ENCODE measurements at regions not wholly inside any gene's neighbourhood (a gene's known extent, or its start where the extent isn't known, plus 50 kb on each side); places are given as distances from the start of the nearest gene placed in this dataset.

GRCh38 chrY:7944135-7944534, 1032.6 kb upstream of the AMELY start:
- in situ Hi-C loops (cut with MboI; ENCODE audit: low sequenced_read_pairs, unreplicated experiment), result no loop called here
- no peak for DNase-seq (ENCODE audit: low spot score)
- TF ChIP-seq, protein P1, sequence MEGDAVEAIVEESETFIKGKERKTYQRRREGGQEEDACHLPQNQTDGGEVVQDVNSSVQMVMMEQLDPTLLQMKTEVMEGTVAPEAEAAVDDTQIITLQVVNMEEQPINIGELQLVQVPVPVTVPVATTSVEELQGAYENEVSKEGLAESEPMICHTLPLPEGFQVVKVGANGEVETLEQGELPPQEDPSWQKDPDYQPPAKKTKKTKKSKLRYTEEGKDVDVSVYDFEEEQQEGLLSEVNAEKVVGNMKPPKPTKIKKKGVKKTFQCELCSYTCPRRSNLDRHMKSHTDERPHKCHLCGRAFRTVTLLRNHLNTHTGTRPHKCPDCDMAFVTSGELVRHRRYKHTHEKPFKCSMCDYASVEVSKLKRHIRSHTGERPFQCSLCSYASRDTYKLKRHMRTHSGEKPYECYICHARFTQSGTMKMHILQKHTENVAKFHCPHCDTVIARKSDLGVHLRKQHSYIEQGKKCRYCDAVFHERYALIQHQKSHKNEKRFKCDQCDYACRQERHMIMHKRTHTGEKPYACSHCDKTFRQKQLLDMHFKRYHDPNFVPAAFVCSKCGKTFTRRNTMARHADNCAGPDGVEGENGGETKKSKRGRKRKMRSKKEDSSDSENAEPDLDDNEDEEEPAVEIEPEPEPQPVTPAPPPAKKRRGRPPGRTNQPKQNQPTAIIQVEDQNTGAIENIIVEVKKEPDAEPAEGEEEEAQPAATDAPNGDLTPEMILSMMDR (IDR thresholded peaks at IDR 0.05; ENCODE audit: borderline replicate concordance, control extremely low read depth, extremely low read depth, insufficient read depth, missing control alignments), result no peak

- TF ChIP-seq, protein P1 (IDR thresholded peaks at IDR 0.05; ENCODE audit: borderline replicate concordance, control extremely low read depth, extremely low read depth, insufficient read depth, missing control alignments), result no peak
- no peak for DNase-seq (ENCODE audit: low spot score)
- in situ Hi-C loops (cut with MboI; ENCODE audit: low sequenced_read_pairs, unreplicated experiment), result no loop called here
These were observed 1031.2 kb upstream of the AMELY start for GRCh38 chrY:7942711-7943110.

- TF ChIP-seq, protein P1 (IDR thresholded peaks at IDR 0.05; ENCODE audit: borderline replicate concordance, control extremely low read depth, extremely low read depth, insufficient read depth, missing control alignments), result no peak
- in situ Hi-C loops (cut with MboI; ENCODE audit: low sequenced_read_pairs, unreplicated experiment), result no loop called here
- no peak for DNase-seq (ENCODE audit: low spot score)
These were observed 1030.3 kb upstream of the AMELY start for GRCh38 chrY:7941856-7942255.

GRCh38 chrY:7938982-7939718, 1027.6 kb upstream of the AMELY start:
- DNase-seq (ENCODE audit: low spot score), result no peak
- TF ChIP-seq, protein P1 (IDR thresholded peaks at IDR 0.05; ENCODE audit: borderline replicate concordance, control extremely low read depth, extremely low read depth, insufficient read depth, missing control alignments), result no peak
- in situ Hi-C loops (cut with MboI; ENCODE audit: low sequenced_read_pairs, unreplicated experiment), result no loop called here

GRCh38 chrY:7936831-7937230, 1025.3 kb upstream of the AMELY start:
- TF ChIP-seq, protein P1 (IDR thresholded peaks at IDR 0.05; ENCODE audit: borderline replicate concordance, control extremely low read depth, extremely low read depth, insufficient read depth, missing control alignments), result no peak
- in situ Hi-C loops (cut with MboI; ENCODE audit: low sequenced_read_pairs, unreplicated experiment), result no loop called here
- DNase-seq (ENCODE audit: low spot score), result no peak

- TF ChIP-seq, protein P1 (IDR thresholded peaks at IDR 0.05; ENCODE audit: borderline replicate concordance, control extremely low read depth, extremely low read depth, insufficient read depth, missing control alignments), result no peak
- DNase-seq (ENCODE audit: low spot score), result no peak
- in situ Hi-C loops (cut with MboI; ENCODE audit: low sequenced_read_pairs, unreplicated experiment), result no loop called here
These were observed 1024.5 kb upstream of the AMELY start for GRCh38 chrY:7936046-7936445.

Data from GM13976 (cell line).